SU-DHL-6 (cell line): ENCODE measurements at regions not wholly inside any gene's neighbourhood (a gene's known extent, or its start where the extent isn't known, plus 50 kb on each side); places are given as distances from the start of the nearest gene placed in this dataset.
"Not testable (repeated sequence)": the region's sequence is repeated elsewhere in the genome, so short reads cannot be mapped to it uniquely, and the experiment has no call there.

Experiments used
- H2AFZ ChIP-seq: fragments of 200-600 bp; sonication (generic); 2 replicates; pipeline ENCODE4 v1.6.1; 2014; ENCODE audit warnings: low read depth, mild to moderate bottlenecking, moderate library complexity, mixed read lengths, antibody characterized with exemption, low read length; ENCODE audit not compliant: severe bottlenecking
- H3F3A ChIP-seq: fragments of 200-600 bp; shearing (Covaris generic); 2 replicates; pipeline ENCODE4 v1.6.0; 2016; ENCODE audit warnings: antibody characterized with exemption, mild to moderate bottlenecking; ENCODE audit not compliant: insufficient read depth
- H3K27ac ChIP-seq: fragments of 200-600 bp; sonication (generic); 2 replicates; pipeline ENCODE4 v1.5.1; 2016; ENCODE audit warnings: low read depth, mild to moderate bottlenecking, low read length, moderate library complexity, mixed read lengths
- H3K27me3 ChIP-seq: fragments of 200-600 bp; sonication (generic), shearing (Covaris generic); 2 replicates; pipeline ENCODE4 v1.6.0; 2014; ENCODE audit warnings: mild to moderate bottlenecking, low read length
- H3K36me3 ChIP-seq: fragments of 200-600 bp; sonication (generic); 2 replicates; pipeline ENCODE4 v1.6.1; 2014; ENCODE audit warnings: mild to moderate bottlenecking, low read length, mixed read lengths
- H3K4me2 ChIP-seq: fragments of 300-600, 200-600 bp; shearing (Covaris generic), sonication (generic); 2 replicates; pipeline ENCODE4 v1.6.0; 2014; ENCODE audit warnings: low read length, low read depth, mild to moderate bottlenecking; ENCODE audit not compliant: poor library complexity, severe bottlenecking
- H3K4me3 ChIP-seq: fragments of 200-600 bp; sonication (generic); 2 replicates; pipeline ENCODE4 v1.5.1; 2014; ENCODE audit warnings: antibody characterized with exemption, low read length, mild to moderate bottlenecking, mixed read lengths; ENCODE audit not compliant: insufficient read depth, poor library complexity, severe bottlenecking
- H3K79me2 ChIP-seq: fragments of 200-600 bp; sonication (generic); 2 replicates; pipeline ENCODE4 v1.6.1; 2014; ENCODE audit warnings: mild to moderate bottlenecking, low read length, moderate library complexity; ENCODE audit not compliant: insufficient read depth
- H3K9ac ChIP-seq: fragments of 200-600 bp; sonication (generic); 2 replicates; pipeline ENCODE4 v1.7.0; 2014; ENCODE audit warnings: mild to moderate bottlenecking, low read length
- H3K9me2 ChIP-seq: fragments of 200-600 bp; sonication (generic); replicated peaks from 2 replicates; pipeline ENCODE4 v1.6.1; 2014; ENCODE audit warnings: low read length; ENCODE audit not compliant: insufficient read depth
- H3K9me3 ChIP-seq: fragments of 200-600 bp; sonication (generic); 2 replicates; pipeline ENCODE4 v1.6.1; 2014; ENCODE audit warnings: low read length, mixed read lengths; ENCODE audit not compliant: insufficient read depth
- H4K20me1 ChIP-seq: fragments of 200-600 bp; sonication (generic); 2 replicates; pipeline ENCODE4 v1.6.1; 2014; ENCODE audit warnings: low read depth, mild to moderate bottlenecking, antibody characterized with exemption, low read length, moderate library complexity, mixed read lengths
- EZH2phosphoT487 ChIP-seq: fragments of 200-600 bp; sonication (generic), shearing (Covaris generic); conservative IDR thresholded peaks from 2 replicates; pipeline ENCODE4 v1.6.1; 2018; ENCODE audit warnings: mild to moderate bottlenecking, antibody characterized with exemption, low read length, moderate library complexity, mixed read lengths
- TF ChIP-seq, protein P1 (sequence below): fragments of 200-600 bp; sonication (generic); IDR thresholded peaks from one replicate; pipeline ENCODE4 v1.5.1; 2017; ENCODE audit warnings: antibody characterized with exemption, mild to moderate bottlenecking, low read length, moderate library complexity; ENCODE audit not compliant: insufficient read depth, poor library complexity, severe bottlenecking

DNA sequence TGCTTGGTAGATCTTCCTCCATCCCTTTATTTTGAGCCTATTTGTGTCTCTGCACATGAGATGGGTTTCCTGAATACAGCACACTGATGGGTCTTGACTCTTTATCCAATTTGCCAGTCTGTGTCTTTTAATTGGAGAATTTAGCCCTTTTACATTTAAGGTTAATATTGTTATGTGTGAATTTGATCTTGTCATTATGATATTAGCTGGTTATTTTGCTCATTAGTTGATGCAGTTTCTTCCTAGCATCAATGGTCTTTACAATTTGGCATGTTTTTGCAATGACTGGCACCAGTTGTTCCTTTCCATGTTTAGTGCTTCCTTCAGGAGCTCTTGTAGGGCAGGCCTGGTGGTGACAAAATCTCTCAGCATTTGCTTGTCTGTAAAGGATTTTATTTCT is 72.4 kb downstream of the HNRNPD start:
- not testable (repeated sequence) for H3K4me2 ChIP-seq, H3K9me3 ChIP-seq, H2AFZ ChIP-seq, H3K36me3 ChIP-seq, H3F3A ChIP-seq, H3K27ac ChIP-seq, H3K9ac ChIP-seq, H3K79me2 ChIP-seq, H3K4me3 ChIP-seq, H4K20me1 ChIP-seq, H3K9me2 ChIP-seq, H3K27me3 ChIP-seq

DNA sequence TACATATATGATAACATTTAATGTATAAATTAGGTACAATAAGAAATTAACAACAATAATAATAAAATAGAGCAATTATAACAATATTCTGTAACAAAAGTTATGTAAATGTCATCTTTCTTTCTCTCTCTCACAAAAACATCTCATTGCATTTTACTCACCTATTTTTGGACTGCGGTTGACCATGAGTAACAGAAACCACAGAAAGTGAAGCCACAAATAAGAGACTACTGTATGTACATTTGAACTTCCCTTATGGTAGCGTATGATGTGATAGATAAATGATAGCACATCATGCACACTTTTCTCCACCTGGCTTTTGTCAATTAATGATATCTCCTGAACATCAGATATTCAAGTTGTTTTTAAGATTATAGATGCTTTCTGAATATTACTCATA is 80.5 kb downstream of the HNRNPD start:
- no peaks in the 10 kb centered on the region for H3K27me3 ChIP-seq
- H4K20me1 ChIP-seq, result no peaks in the 10 kb centered on the region
- H3K36me3 ChIP-seq, result no peaks in the 10 kb centered on the region
- H3K27ac ChIP-seq, result no peak overlapping the region
- H3K9me2 ChIP-seq, result no peaks in the 10 kb centered on the region
- H3F3A ChIP-seq, result no peaks in the 10 kb centered on the region
- H2AFZ ChIP-seq, result no peak overlapping the region
- no peak overlapping the region for H3K9ac ChIP-seq
- no peaks in the 10 kb centered on the region for H3K9me3 ChIP-seq
- no peak for TF ChIP-seq EZH2phosphoT487
- TF ChIP-seq, protein P1, sequence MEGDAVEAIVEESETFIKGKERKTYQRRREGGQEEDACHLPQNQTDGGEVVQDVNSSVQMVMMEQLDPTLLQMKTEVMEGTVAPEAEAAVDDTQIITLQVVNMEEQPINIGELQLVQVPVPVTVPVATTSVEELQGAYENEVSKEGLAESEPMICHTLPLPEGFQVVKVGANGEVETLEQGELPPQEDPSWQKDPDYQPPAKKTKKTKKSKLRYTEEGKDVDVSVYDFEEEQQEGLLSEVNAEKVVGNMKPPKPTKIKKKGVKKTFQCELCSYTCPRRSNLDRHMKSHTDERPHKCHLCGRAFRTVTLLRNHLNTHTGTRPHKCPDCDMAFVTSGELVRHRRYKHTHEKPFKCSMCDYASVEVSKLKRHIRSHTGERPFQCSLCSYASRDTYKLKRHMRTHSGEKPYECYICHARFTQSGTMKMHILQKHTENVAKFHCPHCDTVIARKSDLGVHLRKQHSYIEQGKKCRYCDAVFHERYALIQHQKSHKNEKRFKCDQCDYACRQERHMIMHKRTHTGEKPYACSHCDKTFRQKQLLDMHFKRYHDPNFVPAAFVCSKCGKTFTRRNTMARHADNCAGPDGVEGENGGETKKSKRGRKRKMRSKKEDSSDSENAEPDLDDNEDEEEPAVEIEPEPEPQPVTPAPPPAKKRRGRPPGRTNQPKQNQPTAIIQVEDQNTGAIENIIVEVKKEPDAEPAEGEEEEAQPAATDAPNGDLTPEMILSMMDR, result no peak
- H3K4me2 ChIP-seq, result peak overlapping the region; percentile 37
- H3K4me3 ChIP-seq, result no peak overlapping the region
- no peaks in the 10 kb centered on the region for H3K79me2 ChIP-seq

DNA sequence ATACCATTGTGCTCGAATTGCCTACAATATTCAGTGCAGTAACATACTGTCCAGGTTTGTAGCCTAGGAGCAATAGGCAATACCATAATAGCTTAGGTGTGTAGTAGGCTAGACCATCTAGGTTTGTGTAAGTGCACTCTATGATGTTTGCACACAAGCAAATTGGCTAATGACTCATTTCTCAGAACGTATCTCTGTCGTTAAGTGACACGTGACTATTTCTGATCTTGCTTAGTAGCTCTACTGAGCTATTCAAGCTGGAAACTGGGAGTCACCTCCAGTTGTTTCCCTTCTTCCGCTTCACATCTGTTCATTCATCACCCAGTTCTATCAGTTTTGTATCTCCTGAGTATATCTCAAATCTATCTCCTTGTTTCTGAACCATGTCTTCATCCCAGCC is 86.1 kb downstream of the HNRNPD start:
- H3K27ac ChIP-seq, result no peak overlapping the region
- no peaks in the 10 kb centered on the region for H3K36me3 ChIP-seq
- no peaks in the 10 kb centered on the region for H3K9me3 ChIP-seq
- H3K9me2 ChIP-seq, result no peaks in the 10 kb centered on the region
- no peak overlapping the region for H3K9ac ChIP-seq
- no peak overlapping the region for H2AFZ ChIP-seq
- TF ChIP-seq, protein P1, result no peak
- TF ChIP-seq EZH2phosphoT487, result no peak
- H3F3A ChIP-seq, result no peaks in the 10 kb centered on the region
- H3K79me2 ChIP-seq, result no peaks in the 10 kb centered on the region
- H3K4me3 ChIP-seq, result no peak overlapping the region
- no peaks in the 10 kb centered on the region for H3K27me3 ChIP-seq
- no peaks in the 10 kb centered on the region for H4K20me1 ChIP-seq
- no peak overlapping the region for H3K4me2 ChIP-seq

DNA sequence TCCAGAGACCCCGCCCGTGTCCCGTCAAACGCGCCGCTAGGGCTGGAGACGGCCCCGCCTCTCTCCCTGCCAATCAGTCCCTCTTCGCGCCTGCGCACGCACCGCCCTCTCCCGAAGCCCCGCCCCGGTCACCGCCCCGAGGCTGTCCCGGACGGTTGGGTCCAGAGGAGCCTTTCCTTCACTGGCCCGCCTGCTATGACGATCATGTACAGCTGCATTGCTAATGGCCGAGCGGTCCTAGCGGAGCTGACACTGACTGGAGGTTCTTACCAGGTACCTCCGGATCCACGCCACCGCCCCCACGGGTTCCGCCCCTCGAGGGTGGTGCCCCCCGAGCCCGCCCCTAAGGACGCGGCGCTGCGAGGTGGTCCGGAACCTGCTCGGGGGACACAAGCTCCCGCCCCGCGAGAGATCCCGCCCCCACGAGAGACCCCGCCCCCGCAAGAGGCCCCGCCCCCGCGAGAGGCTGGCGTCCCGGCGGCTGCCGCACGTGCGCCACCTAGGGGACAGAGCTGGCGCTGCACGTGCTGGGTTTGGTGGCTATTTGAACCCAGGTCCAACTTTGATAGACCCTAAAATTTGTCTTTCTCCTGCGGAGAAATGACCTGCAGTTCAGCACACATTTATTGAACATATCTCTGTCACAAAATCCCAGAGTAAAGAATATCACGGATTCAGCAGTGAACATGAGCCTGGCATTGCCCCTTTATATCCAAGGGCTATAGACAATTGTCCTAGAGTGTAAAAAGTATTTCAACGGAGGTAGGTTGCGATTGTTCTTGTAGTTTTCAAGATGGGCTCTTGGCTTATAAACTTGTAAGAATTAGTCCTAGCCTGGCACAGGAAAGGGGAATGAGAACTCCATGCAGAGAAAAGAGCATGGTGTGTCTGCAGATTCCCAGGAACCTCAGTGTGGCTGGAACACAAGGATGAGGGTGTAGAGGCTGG is 88.7 kb downstream of the HNRNPD start:
- no peaks in the 10 kb centered on the region for H3K27me3 ChIP-seq
- TF ChIP-seq, protein P1, result peak; percentile 67
- TF ChIP-seq EZH2phosphoT487, result no peak
- peak overlapping the region; percentile 49 for H3K4me3 ChIP-seq
- H3K36me3 ChIP-seq, result no peaks in the 10 kb centered on the region
- no peak overlapping the region for H3K27ac ChIP-seq
- no peaks in the 10 kb centered on the region for H3K9me2 ChIP-seq
- H4K20me1 ChIP-seq, result no peaks in the 10 kb centered on the region
- H2AFZ ChIP-seq, result no peak overlapping the region
- H3K9me3 ChIP-seq, result no peaks in the 10 kb centered on the region
- peak overlapping the region; percentile 38; the same call in 1 of the 2 replicates for H3K9ac ChIP-seq
- no peaks in the 10 kb centered on the region for H3F3A ChIP-seq
- H3K79me2 ChIP-seq, result no peaks in the 10 kb centered on the region
- H3K4me2 ChIP-seq, result peak overlapping the region; percentile 80
